H9 (cell line): ENCODE measurements at regions not wholly inside any gene's neighbourhood (a gene's known extent, or its start where the extent isn't known, plus 50 kb on each side); places are given as distances from the start of the nearest gene placed in this dataset.

ENCODE experiments used
- DNase-seq: peaks from one replicate; pipeline ENCODE4 v3.0.0-alpha.2; 2017
- H2AFZ ChIP-seq: one replicate; pipeline ENCODE4 v1.6.1; 2013; ENCODE audit warnings: mild to moderate bottlenecking, low read length, control low read depth, moderate library complexity
- H2AK5ac ChIP-seq: 2 replicates; pipeline ENCODE4 v1.6.1; 2013; ENCODE audit warnings: low read length, control low read depth, mixed read lengths; ENCODE audit not compliant: insufficient read length
- H2BK120ac ChIP-seq: one replicate; pipeline ENCODE4 v1.6.1; 2013; ENCODE audit warnings: low read depth, mild to moderate bottlenecking, low read length, control low read depth, inconsistent platforms; ENCODE audit not compliant: poor library complexity, severe bottlenecking
- H2BK12ac ChIP-seq: 2 replicates; pipeline ENCODE4 v1.6.1; 2013; ENCODE audit warnings: low read length, control low read depth, mixed read lengths, low read depth; ENCODE audit not compliant: insufficient read length
- H2BK15ac ChIP-seq: 2 replicates; pipeline ENCODE4 v1.6.1; 2013; ENCODE audit warnings: low read depth, low read length, control low read depth
- H2BK20ac ChIP-seq: one replicate; pipeline ENCODE4 v1.6.1; 2013; ENCODE audit warnings: low read depth, mild to moderate bottlenecking, low read length, control low read depth, inconsistent platforms; ENCODE audit not compliant: poor library complexity, severe bottlenecking
- H2BK5ac ChIP-seq: 2 replicates; pipeline ENCODE4 v1.6.1; 2013; ENCODE audit warnings: low read length, control low read depth, mixed read lengths; ENCODE audit not compliant: insufficient read length
- H3K14ac ChIP-seq: 2 replicates; pipeline ENCODE4 v1.6.1; 2013; ENCODE audit warnings: low read length, control low read depth; ENCODE audit not compliant: insufficient read depth
- H3K18ac ChIP-seq: 2 replicates; pipeline ENCODE4 v1.6.1; 2013; ENCODE audit warnings: low read depth, mild to moderate bottlenecking, mixed read lengths, low read length, control low read depth; ENCODE audit not compliant: insufficient read length
- H3K23ac ChIP-seq: 2 replicates; pipeline ENCODE4 v1.6.1; 2013; ENCODE audit warnings: low read length, control low read depth, mixed read lengths, low read depth; ENCODE audit not compliant: insufficient read length
- H3K23me2 ChIP-seq: 2 replicates; pipeline ENCODE4 v1.6.1; 2013; ENCODE audit warnings: low read depth, mild to moderate bottlenecking, mixed read lengths, low read length, control low read depth; ENCODE audit not compliant: insufficient read length, poor library complexity, severe bottlenecking
- H3K27ac ChIP-seq: 2 replicates; pipeline ENCODE4 v1.5.1; 2013; ENCODE audit warnings: low read length, control low read depth, mixed read lengths, low read depth; ENCODE audit not compliant: insufficient read length
- H3K27me3 ChIP-seq: 2 replicates; pipeline ENCODE4 v1.6.1; 2013; ENCODE audit warnings: low read length, control low read depth, inconsistent platforms; ENCODE audit not compliant: insufficient read depth
- H3K4ac ChIP-seq: 2 replicates; pipeline ENCODE4 v1.6.1; 2013; ENCODE audit warnings: low read depth, mild to moderate bottlenecking, control low read depth, inconsistent platforms, low read length, moderate library complexity
- H3K4me1 ChIP-seq: 2 replicates; pipeline ENCODE4 v1.6.1; 2013; ENCODE audit warnings: low read length, control low read depth, inconsistent platforms; ENCODE audit not compliant: insufficient read depth
- H3K4me2 ChIP-seq: 2 replicates; pipeline ENCODE4 v1.6.1; 2013; ENCODE audit warnings: low read length, control low read depth, mixed read lengths; ENCODE audit not compliant: insufficient read length, insufficient read depth
- H3K56ac ChIP-seq: 2 replicates; pipeline ENCODE4 v1.6.1; 2013; ENCODE audit warnings: low read depth, mild to moderate bottlenecking, mixed read lengths, low read length, control low read depth; ENCODE audit not compliant: insufficient read length
- H3K79me1 ChIP-seq: 2 replicates; pipeline ENCODE4 v1.6.1; 2013; ENCODE audit warnings: low read depth, mild to moderate bottlenecking, moderate library complexity, low read length, control low read depth, inconsistent platforms; ENCODE audit not compliant: insufficient read depth, poor library complexity, severe bottlenecking
- H3K79me2 ChIP-seq: 2 replicates; pipeline ENCODE4 v1.6.1; 2013; ENCODE audit warnings: low read length, control low read depth, inconsistent platforms; ENCODE audit not compliant: insufficient read depth
- H3K9ac ChIP-seq: 2 replicates; pipeline ENCODE4 v1.6.1; 2013; ENCODE audit warnings: low read length, control low read depth, mixed read lengths; ENCODE audit not compliant: insufficient read length; ENCODE audit errors: extremely low read depth
- H3K9me3 ChIP-seq: one replicate; pipeline ENCODE4 v1.6.1; 2013; ENCODE audit warnings: low read depth, low read length, inconsistent platforms; ENCODE audit not compliant: control insufficient read depth
- H3T11ph ChIP-seq: one replicate; pipeline ENCODE4 v1.6.1; 2013; ENCODE audit warnings: mild to moderate bottlenecking, low read length, control low read depth, inconsistent platforms
- H4K20me1 ChIP-seq: one replicate; pipeline ENCODE4 v1.6.1; 2013; ENCODE audit not compliant: control insufficient read depth, insufficient read length, insufficient read depth
- H4K5ac ChIP-seq: 2 replicates; pipeline ENCODE4 v1.6.1; 2013; ENCODE audit warnings: low read depth, mild to moderate bottlenecking, mixed read lengths, low read length, control low read depth; ENCODE audit not compliant: insufficient read length
- H4K8ac ChIP-seq: replicated peaks from 2 replicates; pipeline ENCODE4 v1.6.1; 2013; ENCODE audit warnings: low read length, control low read depth, mixed read lengths, low read depth; ENCODE audit not compliant: insufficient read length
- H4K91ac ChIP-seq: 2 replicates; pipeline ENCODE4 v1.6.1; 2013; ENCODE audit warnings: low read depth, mild to moderate bottlenecking, moderate library complexity, mixed read lengths, low read length, control low read depth; ENCODE audit not compliant: insufficient read length
- H3K27ac Mint-ChIP-seq, 3 experiments: 2 replicates in 2 of 3; 3 replicates in 1 of 3; pipeline ENCODE4 v1.8.0; 2020 to 2021; ENCODE audit warnings: mixed read lengths in 3 of 3, mild to moderate bottlenecking in 1 of 3, moderate library complexity in 1 of 3
- H3K27me3 Mint-ChIP-seq: 2 replicates; pipeline ENCODE4 v1.8.0; 2021; ENCODE audit warnings: low read depth, mild to moderate bottlenecking, moderate library complexity, mixed read lengths
- H3K36me3 Mint-ChIP-seq, 3 experiments: 2 replicates in 2 of 3; 3 replicates in 1 of 3; pipeline ENCODE4 v1.8.0; 2020 to 2021; ENCODE audit warnings: low read depth in 3 of 3, mixed read lengths in 3 of 3; ENCODE audit not compliant: insufficient read depth in 1 of 3
- H3K4me1 Mint-ChIP-seq, 2 experiments: 2 replicates each; pipeline ENCODE4 v1.8.0; 2020; ENCODE audit warnings: mixed read lengths in 2 of 2
- H3K4me3 Mint-ChIP-seq, 2 experiments: 2 replicates in 1 of 2; 3 replicates in 1 of 2; pipeline ENCODE4 v1.8.0; 2020 to 2021; ENCODE audit warnings: mild to moderate bottlenecking in 2 of 2, mixed read lengths in 2 of 2, moderate library complexity in 1 of 2
- H3K9me3 Mint-ChIP-seq, 2 experiments: 2 replicates in 1 of 2; 3 replicates in 1 of 2; pipeline ENCODE4 v1.8.0; 2020; ENCODE audit warnings: mild to moderate bottlenecking in 2 of 2, mixed read lengths in 2 of 2, moderate library complexity in 1 of 2
- WGBS: extraction: QIAGEN DNeasy Blood & Tissue Kit; methylation state at CpG from one replicate; pipeline ENCODE4 v1.1.7; 2013; ENCODE audit warnings: missing lambda C conversion rate, low lambda C conversion rate, mixed read lengths; ENCODE audit not compliant: insufficient read length; ENCODE audit errors: extremely low coverage; 5-methylcytosine and 5-hydroxymethylcytosine counted together
- TF ChIP-seq, protein P1 (sequence below): fragments of 200-600 bp; sonication (generic); conservative IDR thresholded peaks from 3 replicates; pipeline ENCODE4 v1.8.0; 2021; ENCODE audit warnings: antibody characterized with exemption, mild to moderate bottlenecking

DNA sequence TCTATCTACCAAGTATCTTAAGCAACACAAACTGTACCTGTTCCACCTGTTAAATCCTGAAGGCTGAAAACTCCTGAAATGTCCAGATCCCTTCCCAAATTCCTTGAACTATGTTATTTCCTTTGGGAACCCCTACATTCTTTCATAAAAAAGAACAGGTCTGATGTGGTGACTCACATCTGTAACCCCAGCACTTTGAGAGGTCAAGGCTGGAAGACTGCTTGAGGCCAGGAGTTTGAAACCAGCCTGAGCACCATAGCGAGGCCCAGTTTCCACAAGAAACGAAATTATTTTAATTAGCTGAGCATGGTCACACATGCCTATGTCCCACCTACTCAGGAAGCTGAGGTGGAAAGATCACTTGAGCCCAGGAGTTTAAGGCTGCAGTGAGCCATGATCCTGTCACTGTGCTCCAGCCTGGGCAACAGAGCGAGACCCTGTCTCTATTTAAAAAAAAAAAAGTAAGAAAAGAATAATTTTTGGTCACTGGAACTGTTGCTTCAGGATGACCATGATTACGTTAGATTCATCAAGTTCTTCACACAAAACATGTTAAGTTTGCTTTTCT, 84.3 kb downstream of the PHLDA1 start:
- no peak overlapping the region for H3K9ac ChIP-seq
- no peaks in the 10 kb centered on the region for H3K79me2 ChIP-seq
- peaks cover 2 to 3% of the 10 kb centered on the region in 2 experiments; a peak in 3 of 5 replicates for H3K9me3 Mint-ChIP-seq
- no peak overlapping the region for H2BK5ac ChIP-seq
- H3K79me1 ChIP-seq = no peaks in the 10 kb centered on the region
- H3K23ac ChIP-seq = no peak overlapping the region
- no peaks in the 10 kb centered on the region for H3K27me3 ChIP-seq
- H3K4me3 Mint-ChIP-seq = no peak overlapping the region
- H3K4me1 Mint-ChIP-seq = peaks cover 33 to 44% of the 10 kb centered on the region in 2 experiments
- no peaks in the 10 kb centered on the region for H3K23me2 ChIP-seq
- H2AFZ ChIP-seq = no peak overlapping the region
- no peak overlapping the region for H2BK120ac ChIP-seq
- no peak overlapping the region; the same call in 1 of the 2 replicates for H3K14ac ChIP-seq
- H4K5ac ChIP-seq = no peak overlapping the region
- no peak overlapping the region for H2BK15ac ChIP-seq
- H2BK20ac ChIP-seq = peak overlapping the region; percentile 26
- H2AK5ac ChIP-seq = no peak overlapping the region
- peaks cover 7% of the 10 kb centered on the region; the same call in 1 of the 2 replicates for H3K4me1 ChIP-seq
- H4K91ac ChIP-seq = no peak overlapping the region
- DNase-seq = no peak
- H3K18ac ChIP-seq = no peak overlapping the region
- H2BK12ac ChIP-seq = no peak overlapping the region
- peak overlapping the region in 1 of 3 experiments; percentile 51; a peak in 1 of 7 replicates for H3K27ac Mint-ChIP-seq
- H3T11ph ChIP-seq = no peak overlapping the region
- no peaks in the 10 kb centered on the region for H3K27me3 Mint-ChIP-seq
- H3K9me3 ChIP-seq = no peaks in the 10 kb centered on the region
- H3K4ac ChIP-seq = no peak overlapping the region
- H4K8ac ChIP-seq = no peak overlapping the region
- no peaks in the 10 kb centered on the region for H4K20me1 ChIP-seq
- no peak overlapping the region for H3K4me2 ChIP-seq
- H3K36me3 Mint-ChIP-seq = peaks cover 0 to 4% (median 0%) of the 10 kb centered on the region in 3 experiments; a peak in 1 of 7 replicates
- no peak overlapping the region for H3K27ac ChIP-seq
- H3K56ac ChIP-seq = no peak overlapping the region
- no CpG with 5 or more reads among the region's 4 CpGs for WGBS
- TF ChIP-seq, protein P1, sequence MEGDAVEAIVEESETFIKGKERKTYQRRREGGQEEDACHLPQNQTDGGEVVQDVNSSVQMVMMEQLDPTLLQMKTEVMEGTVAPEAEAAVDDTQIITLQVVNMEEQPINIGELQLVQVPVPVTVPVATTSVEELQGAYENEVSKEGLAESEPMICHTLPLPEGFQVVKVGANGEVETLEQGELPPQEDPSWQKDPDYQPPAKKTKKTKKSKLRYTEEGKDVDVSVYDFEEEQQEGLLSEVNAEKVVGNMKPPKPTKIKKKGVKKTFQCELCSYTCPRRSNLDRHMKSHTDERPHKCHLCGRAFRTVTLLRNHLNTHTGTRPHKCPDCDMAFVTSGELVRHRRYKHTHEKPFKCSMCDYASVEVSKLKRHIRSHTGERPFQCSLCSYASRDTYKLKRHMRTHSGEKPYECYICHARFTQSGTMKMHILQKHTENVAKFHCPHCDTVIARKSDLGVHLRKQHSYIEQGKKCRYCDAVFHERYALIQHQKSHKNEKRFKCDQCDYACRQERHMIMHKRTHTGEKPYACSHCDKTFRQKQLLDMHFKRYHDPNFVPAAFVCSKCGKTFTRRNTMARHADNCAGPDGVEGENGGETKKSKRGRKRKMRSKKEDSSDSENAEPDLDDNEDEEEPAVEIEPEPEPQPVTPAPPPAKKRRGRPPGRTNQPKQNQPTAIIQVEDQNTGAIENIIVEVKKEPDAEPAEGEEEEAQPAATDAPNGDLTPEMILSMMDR = no peak
